Coronary artery (tissue), 2 donors: ENCODE measurements at regions not wholly inside any gene's neighbourhood (a gene's known extent, or its start where the extent isn't known, plus 50 kb on each side); places are given as distances from the start of the nearest gene placed in this dataset.
"Not testable (repeated sequence)": the region's sequence is repeated elsewhere in the genome, so short reads cannot be mapped to it uniquely, and the experiment has no call there.

Source experiments
- DNase-seq: peaks from one replicate; pipeline ENCODE4 v3.0.0-alpha.2; 2017; ENCODE audit warnings: low spot score
- H3K27ac ChIP-seq, 2 donors: fragments of 200-600 bp; sonication (generic); one replicate each; pipeline ENCODE4 v1.5.1; 2016 to 2019
- H3K4me3 ChIP-seq: fragments of 200-600 bp; sonication (generic); 2 replicates; pipeline ENCODE4 v1.5.1; 2016; ENCODE audit warnings: mild to moderate bottlenecking, moderate library complexity
- CTCF ChIP-seq: fragments of 200-600 bp; sonication (generic); IDR thresholded peaks from one replicate; pipeline ENCODE4 v1.5.1; 2019; ENCODE audit warnings: antibody characterized with exemption

GRCh38 chr16:29111421-29111820 lies 126.6 kb downstream of the LAT start:
- TF ChIP-seq CTCF = no peak
- no peak for DNase-seq
- no peak overlapping the region for H3K27ac ChIP-seq
- no peak overlapping the region for H3K4me3 ChIP-seq

- peak overlapping the region in 1 of 2 donors; percentile 19 for H3K27ac ChIP-seq
- DNase-seq, H3K4me3 ChIP-seq: not testable (repeated sequence)
Measured at GRCh38 chr16:29108625-29109169, 123.8 kb downstream of the LAT start.

- Histone ChIP-seq H3K27ac (peak overlapping the region in 1 of 2 donors; percentile 25), H3K4me3 (no peak overlapping the region)
- no peak for TF ChIP-seq CTCF
- DNase-seq = no peak
Measured at GRCh38 chr16:29107299-29107698, 122.4 kb downstream of the LAT start.

GRCh38 chr16:29106259-29106908 lies 121.5 kb downstream of the LAT start:
- not testable (repeated sequence) for DNase-seq, H3K27ac ChIP-seq, H3K4me3 ChIP-seq

- not testable (repeated sequence) for DNase-seq, H3K4me3 ChIP-seq, H3K27ac ChIP-seq
Measured at GRCh38 chr16:29104600-29104999, 119.7 kb downstream of the LAT start.

- not testable (repeated sequence) for H3K4me3 ChIP-seq, H3K27ac ChIP-seq, DNase-seq
Measured at GRCh38 chr16:29097965-29098364, 113.1 kb downstream of the LAT start.

GRCh38 chr16:29094729-29095624 lies 110.1 kb downstream of the LAT start:
- H3K4me3 ChIP-seq, DNase-seq: not testable (repeated sequence)
- peak overlapping the region in 1 of 2 donors; percentile 20 for H3K27ac ChIP-seq

- not testable (repeated sequence) for H3K4me3 ChIP-seq, DNase-seq
- peak overlapping the region in 1 of 2 donors; percentile 20 for H3K27ac ChIP-seq
Measured at GRCh38 chr16:29094325-29094724, 109.5 kb downstream of the LAT start.

- not testable (repeated sequence) for H3K4me3 ChIP-seq, H3K27ac ChIP-seq, DNase-seq
Measured at GRCh38 chr16:29089679-29090078, 104.8 kb downstream of the LAT start.

- not testable (repeated sequence) for H3K4me3 ChIP-seq, DNase-seq, H3K27ac ChIP-seq
Measured at GRCh38 chr16:29087673-29088072, 102.8 kb downstream of the LAT start.

- Histone ChIP-seq H3K27ac (peak overlapping the region in 1 of 2 donors; percentile 31), H3K4me3 (peak overlapping the region; percentile 60)
- not testable (repeated sequence) for DNase-seq
Measured at GRCh38 chr16:29081829-29082639, 97.2 kb downstream of the LAT start.

- peak overlapping the region; percentile 44 to 92 for H3K27ac ChIP-seq
- DNase-seq = peak; percentile 74
- peak overlapping the region; percentile 74 for H3K4me3 ChIP-seq
Measured at GRCh38 chr16:29074554-29075402, 89.9 kb downstream of the LAT start.

- not testable (repeated sequence) for H3K27ac ChIP-seq, DNase-seq, H3K4me3 ChIP-seq
Measured at GRCh38 chr16:29062235-29062634, 77.4 kb downstream of the LAT start.

- DNase-seq, H3K4me3 ChIP-seq: not testable (repeated sequence)
Measured at GRCh38 chr16:29061467-29061921, 76.6 kb downstream of the LAT start.

More at GRCh38 chr16:29061467-29061921, 76.6 kb downstream of the LAT start:
- not testable (repeated sequence) for H3K27ac ChIP-seq
